GM12873 (cell line): ENCODE measurements at regions not wholly inside any gene's neighbourhood (a gene's known extent, or its start where the extent isn't known, plus 50 kb on each side); places are given as distances from the start of the nearest gene placed in this dataset.

Source experiments
- CTCF ChIP-seq: IDR thresholded peaks from 2 replicates; pipeline ENCODE4 v1.5.1; 2012; ENCODE audit warnings: low read depth, mild to moderate bottlenecking, moderate library complexity, low read length, control low read depth; ENCODE audit not compliant: insufficient read depth; ENCODE audit errors: missing control alignments

DNA sequence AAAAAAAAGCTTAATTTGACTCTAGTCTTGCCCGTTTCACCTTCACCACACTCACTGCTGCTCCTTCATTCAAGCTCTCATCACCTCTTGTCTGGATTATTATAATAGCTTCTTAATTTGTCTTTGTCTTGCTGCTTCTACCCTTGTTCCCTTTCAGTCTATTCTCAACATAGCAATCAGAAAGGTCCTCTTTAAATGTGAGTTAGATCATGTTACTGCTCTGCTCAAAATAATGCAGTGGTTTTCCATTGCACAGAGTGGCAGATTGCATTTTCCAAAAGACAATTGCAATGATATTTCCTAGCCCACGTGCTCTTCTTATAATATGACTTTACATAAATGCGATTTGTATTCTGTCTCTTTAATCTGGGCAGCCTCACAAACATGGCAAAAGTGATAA is 174.6 kb downstream of the ALDH1A2 start:
- TF ChIP-seq CTCF: no peak

DNA sequence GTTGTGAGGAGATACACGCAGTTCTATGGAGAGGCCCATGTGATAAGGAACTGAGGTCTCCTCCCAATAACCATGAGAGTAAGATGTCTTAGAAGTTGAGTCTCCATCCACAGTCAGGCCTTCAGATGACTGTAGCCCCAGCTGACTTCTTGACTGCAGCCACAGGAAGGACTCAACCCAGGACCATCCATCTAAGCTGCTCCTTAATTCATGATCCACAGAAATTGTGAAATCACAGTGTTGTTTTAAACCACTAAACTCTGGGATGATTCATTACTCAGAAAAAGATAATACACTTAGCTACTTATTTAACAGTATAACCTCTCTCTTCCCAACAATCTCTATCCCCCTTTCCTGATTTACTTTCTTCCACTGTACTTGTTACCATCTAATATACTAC is 173.3 kb downstream of the ALDH1A2 start:
- TF ChIP-seq CTCF: no peak

GRCh38 chr15:57893040-57893439 is 172.5 kb downstream of the ALDH1A2 start:
- TF ChIP-seq CTCF: no peak

- no peak for TF ChIP-seq CTCF
These were observed 170.2 kb downstream of the ALDH1A2 start for GRCh38 chr15:57895291-57895690.

DNA sequence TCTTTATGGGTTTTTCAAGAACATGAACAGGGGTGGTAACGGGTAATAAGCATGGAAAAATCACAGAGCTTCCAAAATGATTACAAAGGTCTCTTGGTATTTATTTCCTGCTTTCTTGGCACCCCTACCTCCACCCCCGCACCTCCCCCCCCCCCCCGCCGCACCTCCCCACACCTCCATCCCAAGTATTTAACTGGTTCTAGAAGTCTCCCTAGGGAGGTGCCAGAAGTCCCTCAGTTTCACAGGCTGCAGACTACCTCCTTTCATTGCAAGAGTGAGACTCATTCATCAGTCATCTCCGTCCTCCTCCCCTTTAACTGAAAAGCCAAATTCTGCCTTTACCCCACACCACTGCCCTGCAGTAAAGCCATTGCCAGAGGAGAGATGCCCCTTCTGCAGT is 169.4 kb downstream of the ALDH1A2 start:
- TF ChIP-seq CTCF: no peak

DNA sequence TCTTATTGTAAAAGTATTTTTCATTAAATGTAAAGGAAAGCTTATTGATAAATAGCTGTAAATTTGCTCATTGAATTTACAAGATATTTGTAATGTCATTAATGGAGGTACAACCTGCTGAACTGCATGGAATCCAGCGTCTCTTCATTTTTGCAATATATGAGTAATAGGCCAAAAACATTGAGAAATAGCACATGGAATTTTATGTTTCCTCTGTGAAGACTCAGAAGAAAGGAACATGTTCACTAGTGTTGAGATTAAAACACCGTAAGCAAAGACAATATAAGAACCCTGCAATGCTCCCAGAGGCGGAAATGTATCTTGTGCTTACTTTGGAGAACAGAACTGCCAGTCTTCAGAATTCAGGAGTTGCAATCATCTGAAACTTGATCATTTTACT is 167.6 kb downstream of the ALDH1A2 start:
- no peak for TF ChIP-seq CTCF

- no peak for TF ChIP-seq CTCF
These were observed 163.4 kb downstream of the ALDH1A2 start for GRCh38 chr15:57902155-57902554.
